GM23338 (cell line): ENCODE measurements at regions not wholly inside any gene's neighbourhood (a gene's known extent, or its start where the extent isn't known, plus 50 kb on each side); places are given as distances from the start of the nearest gene placed in this dataset.

Source experiments
- ATAC-seq: fragments of 200-7000 bp; cut with Tn5 transposase; 3 replicates; pipeline ENCODE4 v1.9.1; 2020
- DNase-seq: peaks from one replicate; pipeline ENCODE4 v3.0.0-alpha.2; 2015; ENCODE audit warnings: low spot score
- H2AFZ ChIP-seq: fragments of 200-600 bp; sonication (generic); 2 replicates; pipeline ENCODE4 v1.8.0; 2016; ENCODE audit warnings: antibody characterized with exemption, mild to moderate bottlenecking, moderate library complexity
- H3F3A ChIP-seq: fragments of 200-600 bp; sonication (generic); replicated peaks from 2 replicates; pipeline ENCODE4 v1.8.0; 2017; ENCODE audit warnings: antibody characterized with exemption, mixed run types, low read depth
- H3K27ac ChIP-seq: fragments of 200-600 bp; sonication (generic); 2 replicates; pipeline ENCODE4 v1.6.1; 2016; ENCODE audit warnings: low read depth
- H3K27me3 ChIP-seq: fragments of 200-600 bp; sonication (generic); 2 replicates; pipeline ENCODE4 v1.8.0; 2016; ENCODE audit warnings: mild to moderate bottlenecking, mixed run types, moderate library complexity; ENCODE audit not compliant: insufficient read depth
- H3K36me3 ChIP-seq: fragments of 200-600 bp; sonication (generic); 2 replicates; pipeline ENCODE4 v1.8.0; 2016; ENCODE audit warnings: mild to moderate bottlenecking; ENCODE audit not compliant: insufficient read depth
- H3K4me1 ChIP-seq: fragments of 200-600 bp; sonication (generic); 2 replicates; pipeline ENCODE4 v1.8.0; 2016; ENCODE audit warnings: mild to moderate bottlenecking, moderate library complexity; ENCODE audit not compliant: insufficient read depth
- H3K4me2 ChIP-seq: fragments of 200-600 bp; sonication (generic); 2 replicates; pipeline ENCODE4 v1.7.1; 2017; ENCODE audit warnings: mixed run types
- H3K4me3 ChIP-seq: fragments of 200-600 bp; sonication (generic); 2 replicates; pipeline ENCODE4 v1.6.1; 2016; ENCODE audit warnings: mixed run types
- H3K79me2 ChIP-seq: fragments of 200-600 bp; sonication (generic); replicated peaks from 2 replicates; pipeline ENCODE4 v1.8.0; 2017; ENCODE audit warnings: mild to moderate bottlenecking; ENCODE audit not compliant: insufficient read depth
- H3K9me2 ChIP-seq: fragments of 200-600 bp; sonication (generic); 2 replicates; pipeline ENCODE4 v1.8.0; 2017; ENCODE audit not compliant: insufficient read depth
- H4K20me1 ChIP-seq: fragments of 200-600 bp; sonication (generic); replicated peaks from 2 replicates; pipeline ENCODE4 v1.8.0; 2017; ENCODE audit warnings: mild to moderate bottlenecking; ENCODE audit not compliant: insufficient read depth
- H3K27ac Mint-ChIP-seq: 2 replicates; pipeline ENCODE4 v1.8.0; 2020; ENCODE audit warnings: inconsistent platforms, mild to moderate bottlenecking, moderate library complexity, mixed read lengths
- H3K27me3 Mint-ChIP-seq: 3 replicates; pipeline ENCODE4 v1.8.0; 2022; ENCODE audit warnings: low read depth, mild to moderate bottlenecking, moderate library complexity, mixed read lengths, inconsistent platforms; ENCODE audit not compliant: insufficient read depth, poor library complexity
- H3K36me3 Mint-ChIP-seq: 3 replicates; pipeline ENCODE4 v1.8.0; 2021; ENCODE audit warnings: low read depth, mild to moderate bottlenecking, inconsistent platforms, moderate library complexity, mixed read lengths
- H3K4me1 Mint-ChIP-seq: 3 replicates; pipeline ENCODE4 v1.8.0; 2020; ENCODE audit warnings: mild to moderate bottlenecking, inconsistent platforms, mixed read lengths
- H3K4me3 Mint-ChIP-seq: 3 replicates; pipeline ENCODE4 v1.8.0; 2021; ENCODE audit warnings: moderate library complexity, mild to moderate bottlenecking, inconsistent platforms, mixed read lengths
- H3K9me3 Mint-ChIP-seq: 3 replicates; pipeline ENCODE4 v1.8.0; 2020; ENCODE audit warnings: moderate library complexity, mild to moderate bottlenecking, inconsistent platforms, mixed read lengths
- CREB1 ChIP-seq: fragments of 250-450 bp; sonication (Bioruptor Pico); IDR thresholded peaks from 2 replicates; pipeline ENCODE4 v1.5.0; 2020; ENCODE audit warnings: low read depth, mild to moderate bottlenecking, moderate library complexity
- EZH2 ChIP-seq: fragments of 200-600 bp; sonication (generic); IDR thresholded peaks from one replicate; pipeline ENCODE4 v1.8.0; 2017; ENCODE audit warnings: antibody characterized with exemption, mild to moderate bottlenecking, low read depth; ENCODE audit not compliant: unreplicated experiment
- EZH2phosphoT487 ChIP-seq: fragments of 200-600 bp; sonication (generic); IDR thresholded peaks from one replicate; pipeline ENCODE4 v1.8.1; 2018; ENCODE audit warnings: antibody characterized with exemption; ENCODE audit not compliant: unreplicated experiment
- NANOG ChIP-seq: IDR thresholded peaks from 2 replicates; pipeline ENCODE4 v1.6.1; 2016; ENCODE audit warnings: antibody characterized with exemption, borderline replicate concordance
- POLR2AphosphoS5 ChIP-seq: IDR thresholded peaks from 2 replicates; pipeline ENCODE4 v1.6.1; 2016; ENCODE audit warnings: antibody characterized with exemption, low read depth
- STAT1 ChIP-seq: IDR thresholded peaks from one replicate; pipeline ENCODE4 v1.6.1; 2016; ENCODE audit warnings: antibody characterized with exemption; ENCODE audit not compliant: unreplicated experiment
- ZNF114 ChIP-seq: fragments of 250-450 bp; sonication (Bioruptor Pico); IDR thresholded peaks from 2 replicates; pipeline ENCODE4 v1.5.0; 2020; ENCODE audit warnings: mild to moderate bottlenecking, moderate library complexity
- ZNF331 ChIP-seq: fragments of 250-450 bp; sonication (Bioruptor Pico); IDR thresholded peaks from 2 replicates; pipeline ENCODE4 v1.5.0; 2020; ENCODE audit warnings: low read depth, mild to moderate bottlenecking, moderate library complexity
- TF ChIP-seq, protein P1 (sequence below): IDR thresholded peaks from one replicate; pipeline ENCODE4 v1.6.1; 2018; ENCODE audit warnings: antibody characterized with exemption; ENCODE audit not compliant: unreplicated experiment
- TF ChIP-seq, protein P2 (sequence below): IDR thresholded peaks from 2 replicates; pipeline ENCODE4 v1.6.1; 2016; ENCODE audit warnings: antibody characterized with exemption
- TF ChIP-seq, protein P3 (sequence below): fragments of 250-450 bp; sonication (Bioruptor Pico); IDR thresholded peaks from 2 replicates; pipeline ENCODE4 v1.5.0; 2020; ENCODE audit warnings: mild to moderate bottlenecking, moderate library complexity

DNA sequence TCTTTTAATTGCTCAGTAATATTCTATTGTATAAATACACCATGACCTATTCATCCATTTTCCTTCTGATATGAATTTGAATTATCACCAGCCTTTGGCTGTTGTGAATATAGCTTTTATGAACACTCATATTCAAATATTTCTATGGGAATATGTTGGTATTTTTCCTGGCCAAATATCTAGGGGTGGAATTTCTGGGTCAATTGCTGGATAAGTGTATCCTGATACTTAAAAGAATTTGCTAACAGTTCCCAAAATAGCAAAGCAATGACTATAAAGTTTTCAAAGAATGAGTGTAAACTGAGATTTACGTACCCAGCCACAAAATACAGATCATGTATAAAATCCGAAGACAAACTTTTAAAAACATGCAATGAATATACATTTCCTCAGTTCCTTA is 148.7 kb upstream of the CLEC14A start (continued):
- TF ChIP-seq, protein P1, sequence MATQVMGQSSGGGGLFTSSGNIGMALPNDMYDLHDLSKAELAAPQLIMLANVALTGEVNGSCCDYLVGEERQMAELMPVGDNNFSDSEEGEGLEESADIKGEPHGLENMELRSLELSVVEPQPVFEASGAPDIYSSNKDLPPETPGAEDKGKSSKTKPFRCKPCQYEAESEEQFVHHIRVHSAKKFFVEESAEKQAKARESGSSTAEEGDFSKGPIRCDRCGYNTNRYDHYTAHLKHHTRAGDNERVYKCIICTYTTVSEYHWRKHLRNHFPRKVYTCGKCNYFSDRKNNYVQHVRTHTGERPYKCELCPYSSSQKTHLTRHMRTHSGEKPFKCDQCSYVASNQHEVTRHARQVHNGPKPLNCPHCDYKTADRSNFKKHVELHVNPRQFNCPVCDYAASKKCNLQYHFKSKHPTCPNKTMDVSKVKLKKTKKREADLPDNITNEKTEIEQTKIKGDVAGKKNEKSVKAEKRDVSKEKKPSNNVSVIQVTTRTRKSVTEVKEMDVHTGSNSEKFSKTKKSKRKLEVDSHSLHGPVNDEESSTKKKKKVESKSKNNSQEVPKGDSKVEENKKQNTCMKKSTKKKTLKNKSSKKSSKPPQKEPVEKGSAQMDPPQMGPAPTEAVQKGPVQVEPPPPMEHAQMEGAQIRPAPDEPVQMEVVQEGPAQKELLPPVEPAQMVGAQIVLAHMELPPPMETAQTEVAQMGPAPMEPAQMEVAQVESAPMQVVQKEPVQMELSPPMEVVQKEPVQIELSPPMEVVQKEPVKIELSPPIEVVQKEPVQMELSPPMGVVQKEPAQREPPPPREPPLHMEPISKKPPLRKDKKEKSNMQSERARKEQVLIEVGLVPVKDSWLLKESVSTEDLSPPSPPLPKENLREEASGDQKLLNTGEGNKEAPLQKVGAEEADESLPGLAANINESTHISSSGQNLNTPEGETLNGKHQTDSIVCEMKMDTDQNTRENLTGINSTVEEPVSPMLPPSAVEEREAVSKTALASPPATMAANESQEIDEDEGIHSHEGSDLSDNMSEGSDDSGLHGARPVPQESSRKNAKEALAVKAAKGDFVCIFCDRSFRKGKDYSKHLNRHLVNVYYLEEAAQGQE, result no peak
- no peak for TF ChIP-seq ZNF331
- no peak for TF ChIP-seq EZH2
- TF ChIP-seq, protein P2, sequence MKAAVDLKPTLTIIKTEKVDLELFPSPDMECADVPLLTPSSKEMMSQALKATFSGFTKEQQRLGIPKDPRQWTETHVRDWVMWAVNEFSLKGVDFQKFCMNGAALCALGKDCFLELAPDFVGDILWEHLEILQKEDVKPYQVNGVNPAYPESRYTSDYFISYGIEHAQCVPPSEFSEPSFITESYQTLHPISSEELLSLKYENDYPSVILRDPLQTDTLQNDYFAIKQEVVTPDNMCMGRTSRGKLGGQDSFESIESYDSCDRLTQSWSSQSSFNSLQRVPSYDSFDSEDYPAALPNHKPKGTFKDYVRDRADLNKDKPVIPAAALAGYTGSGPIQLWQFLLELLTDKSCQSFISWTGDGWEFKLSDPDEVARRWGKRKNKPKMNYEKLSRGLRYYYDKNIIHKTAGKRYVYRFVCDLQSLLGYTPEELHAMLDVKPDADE, result no peak
- no peak for TF ChIP-seq EZH2phosphoT487
- TF ChIP-seq ZNF114, result no peak

DNA sequence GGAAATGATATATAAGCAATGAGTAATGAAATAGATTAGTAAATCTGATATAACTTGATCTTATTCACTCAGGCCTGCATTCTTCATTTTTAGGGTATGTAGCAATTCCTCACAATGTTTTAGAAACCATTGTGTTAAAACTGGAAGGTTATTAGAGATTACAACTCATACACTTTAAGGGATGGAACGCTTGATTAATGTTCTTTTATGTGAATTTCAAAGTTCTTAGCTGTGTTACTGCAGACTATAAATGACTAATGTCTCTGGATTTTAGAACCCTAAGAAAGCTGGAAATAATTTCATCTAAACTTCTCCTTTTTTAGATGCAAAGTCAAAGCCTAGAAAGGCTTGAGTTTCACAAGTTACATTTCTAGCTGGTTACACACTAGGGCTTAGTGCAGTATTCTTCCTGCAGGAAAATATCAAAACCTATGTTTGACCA is 148.2 kb upstream of the CLEC14A start:
- Histone ChIP-seq H3K4me3 (no peak overlapping the region), H2AFZ (no peak overlapping the region), H3K27me3 (no peaks in the 10 kb centered on the region), H4K20me1 (no peaks in the 10 kb centered on the region), H3K4me2 (no peak overlapping the region), H3K36me3 (no peaks in the 10 kb centered on the region), H3K27ac (no peak overlapping the region), H3F3A (no peaks in the 10 kb centered on the region), H3K79me2 (no peaks in the 10 kb centered on the region), H3K9me2 (no peaks in the 10 kb centered on the region), H3K4me1 (no peaks in the 10 kb centered on the region)
- no peak for ATAC-seq
- no peaks in the 10 kb centered on the region for H3K36me3 Mint-ChIP-seq
- no peak overlapping the region for H3K27ac Mint-ChIP-seq
- H3K27me3 Mint-ChIP-seq, result no peaks in the 10 kb centered on the region
- no peaks in the 10 kb centered on the region for H3K9me3 Mint-ChIP-seq
- H3K4me1 Mint-ChIP-seq, result peaks cover 16% of the 10 kb centered on the region
- no peak overlapping the region for H3K4me3 Mint-ChIP-seq
- no peak for DNase-seq
- TF ChIP-seq POLR2AphosphoS5 (no peak), CREB1 (CRISPR knock-in tag) (no peak), ZNF331 (no peak), EZH2 (no peak), STAT1 (no peak), NANOG (no peak), EZH2phosphoT487 (no peak), ZNF114 (no peak)
- TF ChIP-seq, protein P1, result no peak
- TF ChIP-seq, protein P3, sequence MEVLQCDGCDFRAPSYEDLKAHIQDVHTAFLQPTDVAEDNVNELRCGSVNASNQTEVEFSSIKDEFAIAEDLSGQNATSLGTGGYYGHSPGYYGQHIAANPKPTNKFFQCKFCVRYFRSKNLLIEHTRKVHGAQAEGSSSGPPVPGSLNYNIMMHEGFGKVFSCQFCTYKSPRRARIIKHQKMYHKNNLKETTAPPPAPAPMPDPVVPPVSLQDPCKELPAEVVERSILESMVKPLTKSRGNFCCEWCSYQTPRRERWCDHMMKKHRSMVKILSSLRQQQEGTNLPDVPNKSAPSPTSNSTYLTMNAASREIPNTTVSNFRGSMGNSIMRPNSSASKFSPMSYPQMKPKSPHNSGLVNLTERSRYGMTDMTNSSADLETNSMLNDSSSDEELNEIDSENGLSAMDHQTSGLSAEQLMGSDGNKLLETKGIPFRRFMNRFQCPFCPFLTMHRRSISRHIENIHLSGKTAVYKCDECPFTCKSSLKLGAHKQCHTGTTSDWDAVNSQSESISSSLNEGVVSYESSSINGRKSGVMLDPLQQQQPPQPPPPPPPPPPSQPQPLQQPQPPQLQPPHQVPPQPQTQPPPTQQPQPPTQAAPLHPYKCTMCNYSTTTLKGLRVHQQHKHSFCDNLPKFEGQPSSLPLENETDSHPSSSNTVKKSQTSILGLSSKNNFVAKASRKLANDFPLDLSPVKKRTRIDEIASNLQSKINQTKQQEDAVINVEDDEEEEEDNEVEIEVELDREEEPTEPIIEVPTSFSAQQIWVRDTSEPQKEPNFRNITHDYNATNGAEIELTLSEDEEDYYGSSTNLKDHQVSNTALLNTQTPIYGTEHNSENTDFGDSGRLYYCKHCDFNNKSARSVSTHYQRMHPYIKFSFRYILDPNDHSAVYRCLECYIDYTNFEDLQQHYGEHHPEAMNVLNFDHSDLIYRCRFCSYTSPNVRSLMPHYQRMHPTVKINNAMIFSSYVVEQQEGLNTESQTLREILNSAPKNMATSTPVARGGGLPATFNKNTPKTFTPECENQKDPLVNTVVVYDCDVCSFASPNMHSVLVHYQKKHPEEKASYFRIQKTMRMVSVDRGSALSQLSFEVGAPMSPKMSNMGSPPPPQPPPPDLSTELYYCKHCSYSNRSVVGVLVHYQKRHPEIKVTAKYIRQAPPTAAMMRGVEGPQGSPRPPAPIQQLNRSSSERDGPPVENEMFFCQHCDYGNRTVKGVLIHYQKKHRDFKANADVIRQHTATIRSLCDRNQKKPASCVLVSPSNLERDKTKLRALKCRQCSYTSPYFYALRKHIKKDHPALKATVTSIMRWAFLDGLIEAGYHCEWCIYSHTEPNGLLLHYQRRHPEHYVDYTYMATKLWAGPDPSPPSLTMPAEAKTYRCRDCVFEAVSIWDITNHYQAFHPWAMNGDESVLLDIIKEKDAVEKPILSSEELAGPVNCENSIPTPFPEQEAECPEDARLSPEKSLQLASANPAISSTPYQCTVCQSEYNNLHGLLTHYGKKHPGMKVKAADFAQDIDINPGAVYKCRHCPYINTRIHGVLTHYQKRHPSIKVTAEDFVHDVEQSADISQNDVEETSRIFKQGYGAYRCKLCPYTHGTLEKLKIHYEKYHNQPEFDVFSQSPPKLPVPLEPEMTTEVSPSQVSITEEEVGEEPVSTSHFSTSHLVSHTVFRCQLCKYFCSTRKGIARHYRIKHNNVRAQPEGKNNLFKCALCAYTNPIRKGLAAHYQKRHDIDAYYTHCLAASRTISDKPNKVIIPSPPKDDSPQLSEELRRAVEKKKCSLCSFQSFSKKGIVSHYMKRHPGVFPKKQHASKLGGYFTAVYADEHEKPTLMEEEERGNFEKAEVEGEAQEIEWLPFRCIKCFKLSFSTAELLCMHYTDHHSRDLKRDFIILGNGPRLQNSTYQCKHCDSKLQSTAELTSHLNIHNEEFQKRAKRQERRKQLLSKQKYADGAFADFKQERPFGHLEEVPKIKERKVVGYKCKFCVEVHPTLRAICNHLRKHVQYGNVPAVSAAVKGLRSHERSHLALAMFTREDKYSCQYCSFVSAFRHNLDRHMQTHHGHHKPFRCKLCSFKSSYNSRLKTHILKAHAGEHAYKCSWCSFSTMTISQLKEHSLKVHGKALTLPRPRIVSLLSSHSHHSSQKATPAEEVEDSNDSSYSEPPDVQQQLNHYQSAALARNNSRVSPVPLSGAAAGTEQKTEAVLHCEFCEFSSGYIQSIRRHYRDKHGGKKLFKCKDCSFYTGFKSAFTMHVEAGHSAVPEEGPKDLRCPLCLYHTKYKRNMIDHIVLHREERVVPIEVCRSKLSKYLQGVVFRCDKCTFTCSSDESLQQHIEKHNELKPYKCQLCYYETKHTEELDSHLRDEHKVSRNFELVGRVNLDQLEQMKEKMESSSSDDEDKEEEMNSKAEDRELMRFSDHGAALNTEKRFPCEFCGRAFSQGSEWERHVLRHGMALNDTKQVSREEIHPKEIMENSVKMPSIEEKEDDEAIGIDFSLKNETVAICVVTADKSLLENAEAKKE (CRISPR knock-in tag), result no peak
